ENCODE measurements at regions not wholly inside any gene's neighbourhood (a gene's known extent, or its start where the extent isn't known, plus 50 kb on each side); places are given as distances from the start of the nearest gene placed in this dataset.

GRCh38 chr15:69505956-69506556 is 53.4 kb downstream of the RPLP1 start:
- no peak for DNase-seq (ENCODE audit: low read depth, low spot score)

GRCh38 chr15:69508659-69509058 is 56.0 kb downstream of the RPLP1 start:
- DNase-seq (ENCODE audit: low read depth, low spot score): no peak

GRCh38 chr15:69509131-69509530 is 56.5 kb downstream of the RPLP1 start:
- no peak for DNase-seq (ENCODE audit: low read depth, low spot score)

GRCh38 chr15:69510556-69510955 is 57.9 kb downstream of the RPLP1 start:
- no peak for DNase-seq (ENCODE audit: low read depth, low spot score)

- no peak for DNase-seq (ENCODE audit: low read depth, low spot score)
Measured at GRCh38 chr15:69511015-69511414, 58.4 kb downstream of the RPLP1 start.

GRCh38 chr15:69511716-69512340 is 59.2 kb downstream of the RPLP1 start:
- no peak for DNase-seq (ENCODE audit: low read depth, low spot score)

- no peak for DNase-seq (ENCODE audit: low read depth, low spot score)
Measured at GRCh38 chr15:69513450-69513960, 60.9 kb downstream of the RPLP1 start.

GRCh38 chr15:69513986-69514385 is 61.4 kb downstream of the RPLP1 start:
- DNase-seq (ENCODE audit: low read depth, low spot score): no peak

- no peak for DNase-seq (ENCODE audit: low read depth, low spot score)
Measured at GRCh38 chr15:69515508-69515907, 62.9 kb downstream of the RPLP1 start.

- DNase-seq (ENCODE audit: low read depth, low spot score): no peak
Measured at GRCh38 chr15:69515926-69516325, 63.3 kb downstream of the RPLP1 start.

- no peak for DNase-seq (ENCODE audit: low read depth, low spot score)
Measured at GRCh38 chr15:69517052-69517451, 64.4 kb downstream of the RPLP1 start.

GRCh38 chr15:69518806-69519205 is 66.2 kb downstream of the RPLP1 start:
- DNase-seq (ENCODE audit: low read depth, low spot score): no peak

GRCh38 chr15:69520067-69520466 is 67.4 kb downstream of the RPLP1 start:
- no peak for DNase-seq (ENCODE audit: low read depth, low spot score)

- DNase-seq (ENCODE audit: low read depth, low spot score): no peak
Measured at GRCh38 chr15:69522361-69522760, 69.7 kb downstream of the RPLP1 start.

GRCh38 chr15:69523010-69524001 is 70.7 kb downstream of the RPLP1 start:
- DNase-seq (ENCODE audit: low read depth, low spot score): peak; percentile 41

- DNase-seq (ENCODE audit: low read depth, low spot score): no peak
Measured at GRCh38 chr15:69524296-69524695, 71.7 kb downstream of the RPLP1 start.

- DNase-seq (ENCODE audit: low read depth, low spot score): no peak
Measured at GRCh38 chr15:69524814-69525213, 72.2 kb downstream of the RPLP1 start.

GRCh38 chr15:69525543-69525942 is 72.9 kb downstream of the RPLP1 start:
- DNase-seq (ENCODE audit: low read depth, low spot score): no peak

- DNase-seq (ENCODE audit: low read depth, low spot score): no peak
Measured at GRCh38 chr15:69526081-69527061, 73.8 kb downstream of the RPLP1 start.

GRCh38 chr15:69529141-69529540 is 76.5 kb downstream of the RPLP1 start:
- DNase-seq (ENCODE audit: low read depth, low spot score): no peak

Data from smooth muscle cell of the brain vasculature (primary cell).